A549 (cell line): ENCODE measurements at regions not wholly inside any gene's neighbourhood (a gene's known extent, or its start where the extent isn't known, plus 50 kb on each side); places are given as distances from the start of the nearest gene placed in this dataset.

Source experiments
- CEBPB ChIP-seq, 2 experiments: fragments of >200 bp in 1 of 2; sonication (Bioruptor Twin) in 1 of 2; formaldehyde crosslinking in 1 of 2; IDR thresholded peaks; 2 replicates each; pipeline ENCODE4 v1.6.1; 2012 to 2016
- CTCF ChIP-seq: fragments of >200 bp; sonication (Bioruptor Twin); formaldehyde crosslinking; IDR thresholded peaks from 3 replicates; pipeline ENCODE4 v1.5.1; 2016
- EHMT2 ChIP-seq: fragments of 200-600 bp; sonication (generic); IDR thresholded peaks from 2 replicates; pipeline ENCODE4 v1.6.1; 2016; ENCODE audit warnings: antibody characterized with exemption, low read depth, mild to moderate bottlenecking, moderate library complexity
- FOSL2 ChIP-seq, 2 experiments: fragments of 450-650 bp in 1 of 2; fragments of >200 bp in 1 of 2; sonication (Bioruptor Twin) in 1 of 2; formaldehyde crosslinking; IDR thresholded peaks; 2 replicates each; pipeline versions ENCODE4 v1.5.0 to v1.6.1; 2016 to 2020; ENCODE audit warnings: mild to moderate bottlenecking in 1 of 2, moderate library complexity in 1 of 2
- HOXB5 ChIP-seq: fragments of 250-450 bp; sonication (Bioruptor Pico); IDR thresholded peaks from 2 replicates; pipeline ENCODE4 v1.5.0; 2020; ENCODE audit warnings: mild to moderate bottlenecking, moderate library complexity
- MYC ChIP-seq: IDR thresholded peaks from 2 replicates; pipeline ENCODE4 v1.6.1; 2012; ENCODE audit warnings: mild to moderate bottlenecking, inconsistent platforms, low read length, improper control_type of control experiment, borderline replicate concordance
- NR3C1 ChIP-seq: fragments of >200 bp; sonication (Bioruptor Twin); formaldehyde crosslinking; IDR thresholded peaks from 3 replicates; pipeline ENCODE4 v1.6.1; 2017
- POLR2A ChIP-seq: IDR thresholded peaks from 2 replicates; pipeline ENCODE4 v1.6.1; 2012; ENCODE audit warnings: mild to moderate bottlenecking, low read length
- RAD21 ChIP-seq, 2 experiments: fragments of >200 bp in 1 of 2; sonication (Bioruptor Twin) in 1 of 2; formaldehyde crosslinking in 1 of 2; IDR thresholded peaks in 1 of 2; conservative IDR thresholded peaks in 1 of 2; 2 replicates in 1 of 2; 3 replicates in 1 of 2; pipeline ENCODE4 v1.6.1; 2012 to 2018; ENCODE audit warnings: inconsistent platforms in 1 of 2
- TFCP2L1 ChIP-seq: fragments of 250-450 bp; sonication (Bioruptor Pico); IDR thresholded peaks from 2 replicates; pipeline ENCODE4 v1.5.0; 2021; ENCODE audit warnings: mild to moderate bottlenecking
- ZFP36 ChIP-seq: fragments of 450-650 bp; IDR thresholded peaks from 2 replicates; pipeline ENCODE4 v1.6.1; 2014; ENCODE audit warnings: borderline replicate concordance; ENCODE audit not compliant: partially characterized antibody
- ZSCAN20 ChIP-seq: fragments of 250-450 bp; sonication (Bioruptor Pico); IDR thresholded peaks from 2 replicates; pipeline ENCODE4 v1.8.0; 2022; ENCODE audit warnings: mild to moderate bottlenecking, moderate library complexity

DNA sequence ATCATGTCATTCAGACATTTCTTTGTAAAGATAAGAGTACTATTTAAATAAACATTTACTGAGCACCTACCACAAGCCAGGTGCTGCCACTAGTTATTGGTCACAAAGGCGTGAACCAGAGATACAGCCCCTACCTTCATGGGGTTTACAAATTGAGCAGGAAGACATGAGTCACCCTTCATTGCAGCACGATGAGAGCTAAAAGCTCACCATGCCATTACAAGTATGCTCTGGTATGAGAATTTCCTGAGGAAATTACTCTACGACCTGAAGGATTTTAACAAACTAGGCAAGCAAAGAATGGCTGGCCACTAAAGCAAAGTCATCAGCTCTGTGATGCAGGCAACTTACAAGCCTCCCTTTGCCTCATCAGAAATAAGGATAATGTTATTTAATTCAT is 346.8 kb downstream of the BRINP2 start:
- TF ChIP-seq HOXB5 (CRISPR knock-in tag) (no peak), POLR2A (no peak), FOSL2 (IDR thresholded peaks at IDR 0.05) (no peak), FOSL2 (CRISPR knock-in tag; IDR thresholded peaks at IDR 0.05) (no peak), MYC (no peak), CTCF (no peak), EHMT2 (no peak), CEBPB (IDR thresholded peaks at IDR 0.05) (no peak), ZSCAN20 (CRISPR knock-in tag) (no peak), ZFP36 (no peak), TFCP2L1 (no peak), NR3C1 (no peak), RAD21 (conservative IDR thresholded peaks at IDR 0.05 in 1 of 2, IDR thresholded peaks at IDR 0.05 in 1 of 2) (no peak)
